ENCODE measurements at regions not wholly inside any gene's neighbourhood (a gene's known extent, or its start where the extent isn't known, plus 50 kb on each side); places are given as distances from the start of the nearest gene placed in this dataset.

DNA sequence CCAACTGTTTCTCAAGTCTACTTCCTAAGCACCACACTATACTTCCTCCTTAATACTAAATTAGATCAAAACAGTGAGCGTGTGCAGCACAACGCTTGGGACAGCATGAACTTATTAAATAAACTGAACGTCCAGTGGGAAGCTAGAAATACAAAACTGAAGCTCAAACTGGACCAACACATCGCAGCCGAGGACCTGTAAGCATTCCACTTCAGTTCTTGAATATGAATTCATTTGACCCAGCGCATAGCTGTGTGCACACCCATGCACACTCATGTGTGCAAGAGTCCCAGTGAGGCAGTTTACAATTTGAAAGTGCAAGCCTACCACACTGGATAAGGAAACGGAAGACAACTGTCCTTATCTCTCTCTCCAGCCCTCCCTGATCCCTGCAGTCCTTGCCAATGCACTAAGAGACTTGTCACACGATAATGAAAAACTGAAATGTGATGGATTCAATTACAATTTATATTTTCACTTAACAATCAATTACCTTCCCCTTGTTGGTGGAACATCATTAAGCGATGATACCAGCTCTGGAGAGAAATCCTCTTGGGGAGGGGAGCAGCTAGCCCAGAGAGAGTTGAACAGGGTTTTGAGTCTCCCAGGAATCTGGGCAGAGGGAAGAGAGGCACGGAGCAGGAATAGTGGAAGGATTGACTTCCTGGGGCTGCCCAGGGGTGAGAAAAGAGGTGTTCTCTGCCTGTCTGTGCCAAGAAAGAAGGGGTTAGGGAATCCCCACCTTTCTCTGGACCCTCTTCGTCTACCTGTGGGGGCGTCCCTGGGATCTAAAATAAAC lies 186.5 kb upstream of the KLHL29 start:
- DNase-seq (ENCODE audit: low read depth in 2 of 2): no peak

DNA sequence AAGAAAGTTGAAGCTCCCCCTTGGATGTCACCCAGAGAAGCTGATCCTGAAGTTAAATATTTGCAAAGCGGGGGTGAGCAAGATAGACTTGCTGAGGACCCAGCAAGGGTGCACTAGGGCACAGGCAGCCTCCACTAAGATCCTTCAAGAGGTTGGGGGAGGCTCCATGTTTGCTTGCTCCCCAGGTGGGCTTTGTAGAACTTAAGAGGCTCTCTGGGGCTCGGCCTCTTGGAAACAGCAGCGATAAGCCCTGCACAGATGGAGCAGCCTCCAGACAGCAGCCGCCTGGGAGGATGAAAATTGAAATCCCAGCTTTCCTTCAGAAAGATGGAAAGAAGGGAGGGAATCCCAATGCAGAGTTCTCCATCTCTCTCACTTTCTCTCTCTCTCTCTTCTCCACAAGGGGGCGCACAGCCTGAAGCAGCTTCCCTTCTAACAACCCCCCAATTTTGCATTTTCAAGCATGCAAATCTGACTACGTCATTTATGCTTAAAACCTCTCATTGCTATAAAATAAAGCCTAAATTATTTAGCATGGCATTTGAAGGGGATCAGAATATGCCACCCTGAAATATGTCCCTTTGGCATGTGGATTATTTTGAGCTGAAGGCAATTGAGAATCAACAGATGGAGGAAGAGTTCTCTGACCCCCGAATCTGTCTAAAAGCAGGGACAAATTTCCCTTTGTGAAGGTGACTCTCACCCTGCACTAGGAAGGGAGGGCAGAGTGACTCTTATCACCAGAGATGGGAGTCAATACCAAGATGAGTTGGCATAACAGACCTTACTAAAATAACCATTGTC lies 185.7 kb upstream of the KLHL29 start:
- no peak for DNase-seq (ENCODE audit: low read depth in 2 of 2)

DNA sequence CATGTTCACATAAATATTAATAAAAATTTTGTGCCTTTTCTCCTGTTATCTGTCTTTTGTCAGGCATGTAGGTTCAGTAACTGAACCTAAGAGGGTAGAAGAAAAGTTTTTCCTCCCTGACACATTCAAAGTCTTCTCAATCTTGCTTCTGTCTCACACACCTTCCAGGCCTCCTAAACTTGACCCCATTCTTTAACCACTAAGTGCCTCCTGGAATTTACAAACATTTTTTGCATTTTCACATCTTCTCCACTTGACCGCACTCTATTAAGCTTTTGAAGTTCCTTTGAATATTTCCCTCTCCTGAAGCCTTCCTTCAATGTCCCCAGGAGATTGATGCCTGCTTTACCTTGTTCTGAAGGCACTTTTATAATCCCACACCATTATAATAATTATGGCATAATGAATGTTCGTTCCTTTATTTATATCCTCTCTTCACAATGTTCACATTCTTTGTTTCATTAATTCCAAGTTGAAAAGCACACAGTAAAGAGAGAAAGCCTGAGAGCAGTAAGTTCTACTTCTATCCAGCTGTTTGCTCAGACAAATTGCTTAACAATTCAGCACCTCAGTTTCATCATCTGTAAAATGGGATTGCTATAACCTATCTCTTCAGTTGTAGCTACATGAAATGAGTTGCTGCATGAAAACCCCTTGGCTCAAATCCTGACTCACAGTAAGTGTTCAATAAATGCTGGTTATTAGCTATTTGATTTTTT lies 184.8 kb upstream of the KLHL29 start:
- DNase-seq (ENCODE audit: low read depth in 2 of 2): no peak

DNA sequence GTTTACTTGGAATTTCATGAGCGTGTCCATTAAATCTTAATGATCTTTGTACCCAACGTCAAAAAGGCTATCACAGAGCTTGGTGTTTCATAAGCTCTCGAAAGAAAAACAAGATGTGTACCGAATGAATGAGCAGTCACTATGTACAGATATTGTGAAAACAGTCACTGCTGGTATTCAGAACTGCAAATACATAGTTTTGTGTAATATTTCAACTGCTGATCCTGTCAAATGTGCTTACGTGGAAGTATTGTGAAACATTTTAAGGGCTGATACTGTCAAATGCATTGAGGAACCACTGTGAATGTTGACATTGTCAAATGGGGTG lies 184.2 kb upstream of the KLHL29 start:
- DNase-seq (ENCODE audit: low read depth in 2 of 2): no peak

DNA sequence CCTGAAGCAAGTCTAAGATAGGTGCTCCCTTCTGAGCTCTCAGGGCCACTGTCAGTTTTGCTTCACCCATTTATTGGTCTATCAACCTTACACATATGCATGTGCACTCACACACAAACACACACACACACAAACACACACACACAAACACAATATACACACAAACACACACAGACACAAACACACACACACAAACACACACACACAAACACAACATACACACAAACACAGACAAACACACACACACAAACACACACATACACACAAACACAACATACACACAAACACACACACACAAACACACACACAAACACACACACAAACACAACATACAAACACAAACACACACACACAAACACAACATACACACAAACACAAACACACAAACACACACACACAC lies 181.6 kb upstream of the KLHL29 start:
- no peak for DNase-seq (ENCODE audit: low read depth in 2 of 2)

DNA sequence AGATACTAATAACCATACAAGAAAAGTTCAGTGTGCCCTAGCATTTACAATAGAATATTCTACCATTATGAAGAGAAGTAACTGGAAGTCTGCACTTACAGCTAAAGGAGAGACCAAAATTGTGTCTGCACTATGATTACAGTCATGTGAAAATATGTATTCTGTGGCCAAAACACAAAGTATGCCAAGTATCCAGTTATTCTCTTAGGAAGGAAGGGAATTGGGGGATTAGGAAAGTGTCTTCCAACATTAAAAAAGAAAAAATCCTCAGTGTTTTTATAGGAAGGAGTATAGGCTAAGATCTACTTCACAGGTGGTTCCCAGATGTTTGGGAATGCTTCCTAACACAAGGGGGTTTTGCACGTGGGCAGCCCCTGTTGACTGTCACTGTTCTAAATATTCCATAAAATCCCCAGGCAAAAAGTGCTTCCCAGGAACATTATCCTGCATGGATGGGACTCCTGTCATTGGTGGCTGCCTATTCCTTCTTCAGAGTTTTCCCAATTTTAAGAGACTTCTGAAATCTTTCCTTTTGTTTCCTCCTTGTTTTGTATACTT lies 180.2 kb upstream of the KLHL29 start:
- no peak for DNase-seq (ENCODE audit: low read depth in 2 of 2)

DNA sequence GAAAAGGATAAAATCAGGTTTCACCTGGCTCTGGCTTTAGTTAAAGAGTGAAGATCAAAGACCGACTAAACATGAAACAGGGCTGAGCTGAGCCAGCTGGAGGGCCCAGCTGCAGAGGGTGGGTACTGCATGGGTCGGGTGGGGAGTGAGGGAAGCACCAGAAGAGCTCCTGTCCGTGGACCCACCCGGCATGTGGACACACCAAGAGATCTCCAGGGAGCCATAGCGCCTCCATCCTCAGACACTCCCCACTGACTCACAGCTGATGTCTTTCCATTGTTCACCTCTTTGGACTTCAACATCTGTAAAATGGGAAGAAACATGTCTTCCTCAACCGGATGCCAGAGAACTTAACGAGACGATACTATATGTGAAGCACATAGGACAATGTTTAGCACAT lies 178.3 kb upstream of the KLHL29 start:
- DNase-seq (ENCODE audit: low read depth in 2 of 2): no peak

DNA sequence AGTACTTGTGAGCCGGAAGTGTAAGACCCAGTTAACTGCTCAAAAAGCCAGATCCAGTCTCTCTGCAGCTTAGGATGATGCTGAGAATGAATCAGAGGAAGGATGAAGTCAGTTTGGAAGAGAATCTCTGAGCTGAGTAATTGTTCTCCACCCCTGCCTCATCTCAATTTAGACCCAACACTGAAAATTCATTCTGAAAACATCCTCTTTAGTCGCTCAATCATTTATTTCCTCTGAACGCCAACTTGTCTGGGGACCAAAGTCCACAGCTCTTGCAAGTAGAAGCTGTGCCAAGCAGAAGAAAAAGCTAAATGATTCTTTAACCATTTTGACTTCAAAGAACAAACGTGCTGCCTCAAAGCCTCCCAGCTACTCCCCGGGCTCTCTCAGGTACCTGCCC lies 177.1 kb upstream of the KLHL29 start:
- no peak for DNase-seq (ENCODE audit: low read depth in 2 of 2)

DNA sequence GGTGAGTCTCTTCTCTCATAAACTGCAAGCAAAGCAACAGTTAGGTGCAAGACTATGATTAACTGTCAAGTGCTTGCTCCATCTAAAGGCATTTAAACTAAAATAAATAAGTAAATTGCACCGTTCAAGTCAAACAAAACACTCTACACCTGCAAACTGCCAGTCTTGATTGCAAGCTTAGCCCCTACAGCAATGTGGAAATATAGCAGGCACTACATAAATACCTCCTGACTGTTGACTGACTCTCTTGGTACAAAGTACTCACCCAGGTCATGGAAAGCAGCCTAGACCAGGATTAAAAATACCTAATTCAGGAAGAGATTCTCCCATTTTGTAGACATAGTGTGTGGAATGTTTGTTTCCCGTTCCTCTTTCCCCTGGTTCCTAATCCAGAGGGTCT lies 176.6 kb upstream of the KLHL29 start:
- no peak for DNase-seq (ENCODE audit: low read depth in 2 of 2)

DNA sequence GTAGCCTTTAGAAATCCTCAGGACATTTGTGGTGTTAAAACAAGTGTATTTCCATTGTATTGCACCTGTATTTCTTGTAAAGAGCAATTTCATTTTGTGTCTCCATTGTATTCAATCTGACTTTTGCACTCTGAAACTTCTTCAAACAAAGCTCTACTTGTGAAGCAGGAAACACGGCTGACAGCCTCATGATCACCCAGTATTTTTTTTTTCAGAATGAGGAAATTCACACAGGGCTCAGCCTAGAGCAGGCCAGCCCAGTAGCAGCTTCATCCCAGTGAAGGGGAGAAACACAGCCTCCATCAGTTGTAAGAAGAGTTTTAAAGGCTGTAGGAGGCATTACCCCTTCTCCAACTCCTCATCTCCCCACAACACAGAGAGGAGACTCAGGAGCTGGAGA lies 175.9 kb upstream of the KLHL29 start:
- no peak for DNase-seq (ENCODE audit: low read depth in 2 of 2)

DNA sequence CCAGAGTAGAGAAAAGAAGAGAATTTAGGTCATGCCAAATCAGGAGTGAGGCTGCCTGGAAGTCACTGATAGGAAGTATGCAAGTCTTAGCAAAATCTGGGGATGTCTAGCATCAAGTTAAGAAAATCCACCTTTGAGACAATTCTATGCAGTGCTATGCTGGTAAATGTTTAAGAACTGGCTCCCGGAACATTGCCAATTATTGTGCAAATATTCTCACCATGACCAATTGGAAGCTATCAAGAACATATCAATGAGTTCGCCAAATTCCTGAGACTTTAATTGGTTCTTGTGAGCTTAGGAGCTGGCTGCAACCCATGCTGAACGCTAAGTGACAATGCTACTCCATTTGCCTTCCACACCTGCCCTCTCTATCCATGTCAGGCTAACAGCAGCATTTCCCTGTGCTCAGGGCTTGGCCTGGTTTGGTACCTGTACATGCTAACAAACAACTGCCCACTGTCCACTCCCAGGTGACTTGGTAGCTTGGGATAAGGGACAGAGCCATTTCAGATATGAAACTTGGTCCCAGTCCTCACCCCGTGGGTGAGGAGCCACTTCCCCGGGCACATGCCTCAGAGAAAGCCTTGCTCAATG lies 172.9 kb upstream of the KLHL29 start:
- no peak for DNase-seq (ENCODE audit: low read depth in 2 of 2)

DNA sequence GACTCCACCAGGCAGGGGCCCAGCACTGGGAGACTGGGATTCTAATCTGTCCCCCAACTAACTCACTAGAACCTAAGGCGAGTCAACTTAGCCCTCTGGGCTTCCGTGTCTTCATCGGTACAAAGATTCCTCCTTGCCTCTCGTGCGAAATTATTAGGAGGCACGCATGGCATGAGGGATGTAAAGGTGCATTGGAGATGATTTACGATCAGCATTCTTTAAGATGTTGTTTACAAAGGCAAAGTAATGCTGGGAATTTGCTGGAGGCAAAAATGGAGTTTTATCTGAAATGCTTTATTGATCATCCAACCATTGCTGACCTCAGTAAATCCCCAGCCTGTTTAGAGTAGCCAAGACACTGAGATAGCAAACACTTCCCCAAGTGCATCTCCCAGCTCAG lies 171.8 kb upstream of the KLHL29 start:
- no peak for DNase-seq (ENCODE audit: low read depth in 2 of 2)

DNA sequence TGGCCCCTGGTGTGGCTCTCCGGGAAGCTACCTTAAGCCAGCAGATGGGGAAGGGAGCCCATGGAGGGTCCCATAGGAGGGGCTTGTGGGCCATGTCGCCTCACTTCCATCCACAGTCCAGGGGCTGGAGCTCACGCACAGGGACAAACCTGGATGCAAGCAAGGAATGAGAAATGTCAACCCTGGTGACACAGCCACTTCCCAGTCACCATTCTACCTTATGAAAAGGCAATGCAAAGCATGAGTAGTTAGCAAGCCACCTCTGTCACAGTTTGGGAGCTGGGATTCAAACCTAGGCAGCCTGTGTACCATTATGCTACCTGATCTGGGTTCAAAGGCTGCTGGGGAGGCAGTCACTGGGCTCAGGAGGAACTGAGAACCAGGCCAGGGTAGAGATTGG lies 170.0 kb upstream of the KLHL29 start:
- no peak for DNase-seq (ENCODE audit: low read depth in 2 of 2)

DNA sequence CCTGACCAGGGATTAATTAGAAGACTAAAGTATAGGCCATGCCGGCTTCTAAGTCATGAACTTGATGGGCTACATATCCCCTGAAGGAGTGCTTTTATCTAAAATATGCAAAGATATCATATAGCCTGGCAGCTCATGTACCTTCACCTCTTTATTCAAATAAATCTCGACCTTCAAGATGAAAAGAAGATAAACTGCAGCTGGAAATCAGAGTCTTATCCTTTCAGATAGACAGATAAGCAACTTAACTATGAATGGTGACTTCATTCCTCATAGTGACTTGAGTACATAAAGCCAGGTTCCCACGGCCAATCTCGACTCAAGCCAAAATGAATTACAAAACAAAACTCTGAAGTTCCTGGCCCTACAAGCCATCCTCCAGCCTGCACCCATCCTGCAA lies 165.3 kb upstream of the KLHL29 start:
- no peak for DNase-seq (ENCODE audit: low read depth in 2 of 2)

DNA sequence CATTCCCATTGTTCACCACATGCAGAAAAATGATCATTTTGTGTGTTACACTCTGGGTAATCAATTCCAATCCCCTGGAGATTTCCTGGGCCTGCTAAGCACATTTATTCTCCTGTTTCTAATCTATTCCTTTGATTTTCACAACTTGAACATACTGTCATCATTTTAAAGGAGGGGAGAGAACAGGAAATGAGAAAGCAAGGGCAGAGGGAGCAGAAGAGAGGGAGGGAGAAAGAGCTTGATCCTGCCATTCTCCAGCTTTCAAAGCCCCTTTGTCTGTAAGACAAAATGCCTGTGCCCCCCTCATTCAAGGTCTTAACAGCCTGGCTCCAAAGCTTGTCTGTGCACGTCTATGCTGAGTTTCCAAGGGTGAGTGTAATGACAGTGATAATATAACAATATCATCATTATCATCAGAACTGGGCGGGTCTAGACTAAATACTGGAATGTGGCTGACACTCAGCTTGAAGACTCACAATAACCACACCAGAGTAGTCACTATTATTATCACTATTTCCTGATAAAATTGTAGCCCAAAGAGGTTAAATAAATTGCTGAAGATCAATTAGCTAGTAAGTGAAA lies 164.4 kb upstream of the KLHL29 start:
- no peak for DNase-seq (ENCODE audit: low read depth in 2 of 2)

DNA sequence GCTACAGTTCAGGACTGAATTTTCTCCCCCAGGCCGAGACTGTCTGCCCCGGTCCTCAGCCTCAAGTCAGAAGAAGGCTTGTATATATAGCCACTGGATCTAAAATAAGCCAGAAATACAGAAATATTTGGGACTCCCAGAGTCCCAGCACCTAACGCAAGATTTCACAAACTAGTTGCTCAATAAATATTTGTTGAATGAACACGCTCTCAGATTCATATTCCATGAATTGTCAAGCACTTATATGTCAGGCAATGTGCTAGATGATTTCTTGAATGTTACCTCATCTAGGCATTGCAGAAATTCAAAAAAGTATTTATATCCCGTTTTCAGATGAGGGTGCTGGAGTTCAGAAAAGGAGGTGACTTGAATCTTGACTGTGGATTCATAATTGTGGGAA lies 163.7 kb upstream of the KLHL29 start:
- no peak for DNase-seq (ENCODE audit: low read depth in 2 of 2)

DNA sequence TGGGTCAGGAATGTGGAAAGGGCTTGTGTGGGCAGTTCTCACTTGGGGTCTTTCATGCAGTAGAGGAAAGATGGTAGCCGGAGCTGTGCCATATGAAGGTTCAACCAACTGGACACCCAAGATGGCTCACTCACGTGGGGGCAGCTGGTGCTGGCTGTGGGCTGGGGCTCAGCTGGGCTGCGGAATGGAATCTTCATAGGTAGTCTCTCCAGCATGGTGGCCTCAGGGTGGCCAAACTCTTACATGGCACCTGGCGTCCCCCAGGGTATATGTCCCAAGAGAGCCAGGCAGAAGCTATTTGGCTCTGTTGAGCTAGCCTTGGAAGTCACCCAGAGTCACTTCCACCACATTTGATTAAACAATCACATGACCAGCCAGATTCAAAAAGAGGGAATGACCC lies 163.1 kb upstream of the KLHL29 start:
- no peak for DNase-seq (ENCODE audit: low read depth in 2 of 2)

DNA sequence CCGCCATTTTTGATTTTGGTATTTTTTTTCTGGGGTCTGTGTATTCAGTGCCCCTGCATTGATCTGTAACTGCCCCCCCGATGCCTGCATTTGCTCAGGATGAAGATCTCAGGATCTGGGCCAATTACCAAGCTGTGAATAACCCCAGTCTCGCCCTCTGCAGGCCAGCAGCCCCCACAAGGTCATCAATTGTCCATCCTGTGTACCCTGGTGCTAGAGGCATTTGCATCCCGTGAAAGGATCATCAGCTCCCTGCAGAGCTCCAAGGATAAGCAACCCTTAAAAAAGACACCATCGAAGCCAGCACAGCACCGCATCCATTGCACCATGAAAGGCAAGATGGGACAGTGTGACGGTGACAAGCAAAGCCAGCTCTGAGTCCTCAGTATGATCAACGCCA lies 154.1 kb upstream of the KLHL29 start:
- no peak for DNase-seq (ENCODE audit: low read depth in 2 of 2)

DNA sequence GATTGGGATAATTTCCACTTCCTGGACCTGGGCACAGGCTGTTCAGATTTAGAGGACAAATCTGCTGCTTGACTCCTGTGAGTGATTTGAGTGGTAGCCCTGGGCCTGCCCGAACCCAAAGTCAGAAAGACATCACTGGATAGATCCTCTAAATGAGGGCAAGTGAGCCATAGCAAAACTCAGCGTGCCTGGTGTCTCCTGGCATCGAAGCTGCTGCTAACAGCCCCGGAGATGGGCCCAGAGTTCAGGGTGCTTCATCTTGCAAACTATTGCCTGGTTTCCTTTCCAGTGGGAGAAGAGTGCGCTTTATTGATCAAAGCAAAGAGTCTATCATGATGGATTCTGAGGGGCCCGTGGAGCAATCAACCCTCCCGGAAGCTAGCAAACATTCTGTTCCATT lies 153.1 kb upstream of the KLHL29 start:
- no peak for DNase-seq (ENCODE audit: low read depth in 2 of 2)

DNA sequence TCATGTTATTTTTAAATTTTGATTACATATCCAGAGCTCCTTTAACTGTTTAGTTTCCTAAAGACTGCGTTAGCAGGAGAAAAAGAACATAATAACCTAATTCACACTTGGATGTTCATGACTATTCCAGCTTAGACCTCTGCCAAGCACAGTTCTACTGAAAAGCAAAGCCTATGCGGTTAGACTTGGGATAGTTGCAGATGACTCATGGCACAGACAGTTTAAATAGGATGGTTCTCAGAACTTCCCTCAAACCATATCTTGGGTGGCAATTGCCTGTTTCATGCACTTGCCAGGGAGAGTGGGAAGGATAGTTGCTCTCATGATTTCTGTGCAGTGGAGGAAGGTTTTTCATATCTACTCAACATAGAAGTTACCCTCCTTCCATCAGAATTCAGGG lies 149.7 kb upstream of the KLHL29 start:
- DNase-seq (ENCODE audit: low read depth in 2 of 2): no peak

DNA sequence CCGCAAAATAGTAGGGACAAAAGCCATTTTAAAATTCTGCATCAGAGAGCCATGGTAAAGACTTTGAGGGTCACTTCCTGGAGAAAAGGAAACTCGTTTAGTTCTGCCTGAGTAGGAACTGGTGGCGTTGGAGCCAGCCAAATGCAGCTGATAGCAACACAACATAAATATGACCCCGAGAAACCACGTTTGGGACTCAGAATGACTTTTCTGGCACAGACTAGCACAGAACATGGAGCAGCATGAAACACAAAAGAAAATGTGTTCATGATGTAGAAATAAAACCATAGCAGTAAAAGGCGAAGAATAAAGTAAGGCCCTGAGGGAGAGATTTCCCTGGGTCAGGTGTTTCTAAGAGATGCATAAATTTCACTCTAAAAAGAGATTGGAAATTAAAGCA lies 149.2 kb upstream of the KLHL29 start:
- DNase-seq (ENCODE audit: low read depth in 2 of 2): no peak

DNA sequence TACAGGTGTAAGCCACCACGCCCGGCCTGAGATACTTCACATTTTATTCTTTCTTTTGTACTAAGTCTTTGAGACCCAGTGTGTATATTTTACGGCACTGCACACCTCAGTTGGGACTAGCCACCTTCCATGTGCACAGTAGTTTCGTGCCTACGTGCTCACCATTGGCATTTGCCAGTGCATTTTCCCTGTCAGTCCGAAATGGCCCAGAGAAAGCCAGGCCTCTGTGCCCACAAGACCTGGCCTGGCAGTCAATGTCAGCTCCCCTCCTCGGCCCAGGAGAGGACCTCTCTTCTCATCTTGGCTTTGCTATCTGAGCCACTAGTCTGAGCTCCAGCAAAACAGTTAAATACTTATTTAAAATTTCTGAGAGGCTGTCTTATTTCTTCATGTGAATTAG lies 147.8 kb upstream of the KLHL29 start:
- no peak for DNase-seq (ENCODE audit: low read depth in 2 of 2)

Measured in stimulated activated CD8-positive, alpha-beta memory T cell treated with anti-CD3 and anti-CD28 coated beads, Interleukin-7, amount 100 ng/mL, for 4 hours (primary cell).